Fibroblast of villous mesenchyme (primary cell): ENCODE measurements at regions not wholly inside any gene's neighbourhood (a gene's known extent, or its start where the extent isn't known, plus 50 kb on each side); places are given as distances from the start of the nearest gene placed in this dataset.

Source experiments
- DNase-seq: peaks from one replicate; pipeline ENCODE4 v3.0.0-alpha.2; 2010; ENCODE audit warnings: low read depth
- H3K4me3 ChIP-seq: 2 replicates; pipeline ENCODE4 v1.5.1; 2011; ENCODE audit warnings: low read depth, mild to moderate bottlenecking, low read length
- CTCF ChIP-seq: IDR thresholded peaks from 2 replicates; pipeline ENCODE4 v1.5.1; 2012; ENCODE audit warnings: low read depth, mild to moderate bottlenecking, low read length; ENCODE audit not compliant: insufficient read depth

- no peak overlapping the region for H3K4me3 ChIP-seq
- no peak for DNase-seq
- no peak for TF ChIP-seq CTCF
Measured at GRCh38 chr6:154664287-154664686, 68.9 kb upstream of the SCAF8 start.

- no peak overlapping the region for H3K4me3 ChIP-seq
- no peak for TF ChIP-seq CTCF
- DNase-seq: no peak
Measured at GRCh38 chr6:154668156-154668555, 65.1 kb upstream of the SCAF8 start.

DNA sequence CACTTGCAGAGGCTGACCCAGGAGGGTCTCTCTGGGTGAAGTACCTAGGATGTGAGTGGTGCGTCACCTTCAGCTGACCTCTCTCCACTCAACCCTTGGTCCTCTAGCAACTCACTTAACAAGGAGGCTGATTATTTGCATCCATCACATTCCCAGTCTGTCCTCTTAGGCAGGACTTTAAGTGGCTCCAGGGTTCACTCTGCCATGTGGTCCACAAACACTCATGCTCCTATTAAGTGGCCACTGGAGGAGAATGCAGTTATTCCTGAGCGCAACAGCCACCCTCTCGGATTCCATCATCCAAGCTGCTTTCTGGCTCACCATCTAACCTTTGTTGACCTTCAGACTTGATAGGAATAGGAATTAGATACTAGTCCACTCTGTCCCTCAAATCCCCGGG lies 61.1 kb upstream of the SCAF8 start:
- no peak overlapping the region for H3K4me3 ChIP-seq
- no peak for DNase-seq
- no peak for TF ChIP-seq CTCF

DNA sequence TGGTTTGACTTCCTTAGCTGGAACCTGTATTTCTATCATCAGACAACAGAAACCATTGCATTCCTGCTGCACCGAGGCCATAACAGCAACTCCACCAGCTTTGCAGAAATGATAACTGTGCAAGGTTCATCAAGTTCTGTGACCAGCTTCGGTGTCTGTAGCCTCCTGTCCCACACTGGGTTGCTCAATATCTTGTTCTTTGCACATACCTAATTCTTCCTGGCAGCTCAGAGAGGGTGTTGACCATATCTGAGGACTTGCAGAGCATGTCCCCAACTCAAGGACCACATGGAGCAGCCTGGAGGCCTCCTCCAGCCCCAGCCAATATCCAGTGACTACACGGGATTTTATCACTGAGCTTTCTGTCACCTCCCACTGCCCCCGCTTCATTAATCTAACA lies 59.3 kb upstream of the SCAF8 start:
- no peak for DNase-seq
- no peak for TF ChIP-seq CTCF
- no peak overlapping the region for H3K4me3 ChIP-seq

GRCh38 chr6:154675602-154676088 lies 57.6 kb upstream of the SCAF8 start:
- DNase-seq: peak; percentile 97
- H3K4me3 ChIP-seq: no peak overlapping the region
- TF ChIP-seq CTCF: peak; percentile 100

GRCh38 chr6:154682633-154683125 lies 50.5 kb upstream of the SCAF8 start:
- no peak for TF ChIP-seq CTCF
- no peak for DNase-seq
- H3K4me3 ChIP-seq: no peak overlapping the region
